ENCODE measurements at regions not wholly inside any gene's neighbourhood (a gene's known extent, or its start where the extent isn't known, plus 50 kb on each side); places are given as distances from the start of the nearest gene placed in this dataset.

DNA sequence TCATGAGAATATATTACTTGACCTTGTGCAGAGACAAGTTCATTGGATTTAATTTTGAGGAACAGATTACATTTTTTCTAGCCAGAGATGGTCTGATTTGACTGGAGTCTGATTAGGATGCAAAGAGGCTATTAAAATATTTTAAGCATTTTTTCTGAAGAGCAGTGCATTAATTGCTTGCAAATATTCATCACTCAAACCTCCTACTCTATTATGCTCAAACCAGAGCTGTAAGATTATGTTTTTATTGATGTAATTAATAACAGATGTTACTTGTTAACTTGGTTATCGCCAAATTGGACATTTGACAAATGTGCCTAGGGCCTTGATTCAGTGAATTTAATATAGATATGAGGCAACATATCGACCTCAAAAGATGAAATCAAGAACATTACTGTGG is 160.9 kb upstream of the SLC13A1 start:
- TF ChIP-seq, protein P1, sequence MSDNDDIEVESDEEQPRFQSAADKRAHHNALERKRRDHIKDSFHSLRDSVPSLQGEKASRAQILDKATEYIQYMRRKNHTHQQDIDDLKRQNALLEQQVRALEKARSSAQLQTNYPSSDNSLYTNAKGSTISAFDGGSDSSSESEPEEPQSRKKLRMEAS (IDR thresholded peaks at IDR 0.05; ENCODE audit: low read depth, low read length), result no peak
- TF ChIP-seq, protein P2, sequence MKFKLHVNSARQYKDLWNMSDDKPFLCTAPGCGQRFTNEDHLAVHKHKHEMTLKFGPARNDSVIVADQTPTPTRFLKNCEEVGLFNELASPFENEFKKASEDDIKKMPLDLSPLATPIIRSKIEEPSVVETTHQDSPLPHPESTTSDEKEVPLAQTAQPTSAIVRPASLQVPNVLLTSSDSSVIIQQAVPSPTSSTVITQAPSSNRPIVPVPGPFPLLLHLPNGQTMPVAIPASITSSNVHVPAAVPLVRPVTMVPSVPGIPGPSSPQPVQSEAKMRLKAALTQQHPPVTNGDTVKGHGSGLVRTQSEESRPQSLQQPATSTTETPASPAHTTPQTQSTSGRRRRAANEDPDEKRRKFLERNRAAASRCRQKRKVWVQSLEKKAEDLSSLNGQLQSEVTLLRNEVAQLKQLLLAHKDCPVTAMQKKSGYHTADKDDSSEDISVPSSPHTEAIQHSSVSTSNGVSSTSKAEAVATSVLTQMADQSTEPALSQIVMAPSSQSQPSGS (IDR thresholded peaks at IDR 0.05; ENCODE audit: low read length), result no peak
- TF ChIP-seq EGR1 (IDR thresholded peaks at IDR 0.05; ENCODE audit: borderline replicate concordance in 1 of 2, low read depth in 2 of 2, low read length in 2 of 2) (no peak), TARDBP (IDR thresholded peaks at IDR 0.05; ENCODE audit: borderline replicate concordance) (no peak)
- TF ChIP-seq, protein P3, sequence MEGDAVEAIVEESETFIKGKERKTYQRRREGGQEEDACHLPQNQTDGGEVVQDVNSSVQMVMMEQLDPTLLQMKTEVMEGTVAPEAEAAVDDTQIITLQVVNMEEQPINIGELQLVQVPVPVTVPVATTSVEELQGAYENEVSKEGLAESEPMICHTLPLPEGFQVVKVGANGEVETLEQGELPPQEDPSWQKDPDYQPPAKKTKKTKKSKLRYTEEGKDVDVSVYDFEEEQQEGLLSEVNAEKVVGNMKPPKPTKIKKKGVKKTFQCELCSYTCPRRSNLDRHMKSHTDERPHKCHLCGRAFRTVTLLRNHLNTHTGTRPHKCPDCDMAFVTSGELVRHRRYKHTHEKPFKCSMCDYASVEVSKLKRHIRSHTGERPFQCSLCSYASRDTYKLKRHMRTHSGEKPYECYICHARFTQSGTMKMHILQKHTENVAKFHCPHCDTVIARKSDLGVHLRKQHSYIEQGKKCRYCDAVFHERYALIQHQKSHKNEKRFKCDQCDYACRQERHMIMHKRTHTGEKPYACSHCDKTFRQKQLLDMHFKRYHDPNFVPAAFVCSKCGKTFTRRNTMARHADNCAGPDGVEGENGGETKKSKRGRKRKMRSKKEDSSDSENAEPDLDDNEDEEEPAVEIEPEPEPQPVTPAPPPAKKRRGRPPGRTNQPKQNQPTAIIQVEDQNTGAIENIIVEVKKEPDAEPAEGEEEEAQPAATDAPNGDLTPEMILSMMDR (IDR thresholded peaks at IDR 0.05 in 2 of 3, conservative IDR thresholded peaks at IDR 0.05 in 1 of 3; ENCODE audit: control insufficient read depth in 2 of 3, extremely low read depth in 1 of 3, insufficient read depth in 1 of 3, low read depth in 3 of 3, low read length in 3 of 3), result no peak
